ENCODE measurements at regions not wholly inside any gene's neighbourhood (a gene's known extent, or its start where the extent isn't known, plus 50 kb on each side); places are given as distances from the start of the nearest gene placed in this dataset.

GRCh38 chr10:63760708-63761047 is 239.5 kb downstream of the REEP3 start:
- DNase-seq (no peak), ATAC-seq (no peak)
- Mint-ChIP-seq H3K27me3 (peaks cover 32% of the 10 kb centered on the region), H3K27ac (no peak overlapping the region), H3K9me3 (ENCODE audit: low read depth) (no peaks in the 10 kb centered on the region), H3K36me3 (no peaks in the 10 kb centered on the region), H3K4me3 (no peak overlapping the region), H3K4me1 (no peaks in the 10 kb centered on the region)
- CTCF ChIA-PET: no interaction called here

- Mint-ChIP-seq H3K9me3 (ENCODE audit: low read depth) (no peaks in the 10 kb centered on the region), H3K36me3 (no peaks in the 10 kb centered on the region), H3K4me1 (no peaks in the 10 kb centered on the region), H3K4me3 (no peak overlapping the region), H3K27ac (no peak overlapping the region), H3K27me3 (peaks cover 32% of the 10 kb centered on the region)
- no peak for ATAC-seq
- DNase-seq: no peak
- CTCF ChIA-PET: no interaction called here
These were observed 240.0 kb downstream of the REEP3 start for GRCh38 chr10:63761243-63761642.

GRCh38 chr10:63763744-63764143 is 242.5 kb downstream of the REEP3 start:
- H3K27me3 Mint-ChIP-seq: peaks cover 33% of the 10 kb centered on the region
- peaks cover 4% of the 10 kb centered on the region for H3K4me1 Mint-ChIP-seq
- CTCF ChIA-PET: no interaction called here
- no peak for ATAC-seq
- H3K4me3 Mint-ChIP-seq: no peak overlapping the region
- no peak for DNase-seq
- no peak overlapping the region for H3K27ac Mint-ChIP-seq
- H3K36me3 Mint-ChIP-seq: no peaks in the 10 kb centered on the region
- H3K9me3 Mint-ChIP-seq (ENCODE audit: low read depth): no peaks in the 10 kb centered on the region

- ATAC-seq: no peak
- peaks cover 4% of the 10 kb centered on the region for H3K4me1 Mint-ChIP-seq
- no peaks in the 10 kb centered on the region for H3K9me3 Mint-ChIP-seq (ENCODE audit: low read depth)
- CTCF ChIA-PET: interaction anchor here (0.6 to 1.3 kb wide), 2 partner anchors 10 to 598 kb away, joined by 3 read pairs; no protein-coding TSS in a partner anchor
- no peaks in the 10 kb centered on the region for H3K36me3 Mint-ChIP-seq
- H3K27me3 Mint-ChIP-seq: peaks cover 23% of the 10 kb centered on the region
- no peak overlapping the region for H3K4me3 Mint-ChIP-seq
- no peak for DNase-seq
- no peak overlapping the region for H3K27ac Mint-ChIP-seq
These were observed 243.9 kb downstream of the REEP3 start for GRCh38 chr10:63765126-63765525.

- Mint-ChIP-seq H3K4me1 (peaks cover 4% of the 10 kb centered on the region), H3K27me3 (peaks cover 10% of the 10 kb centered on the region), H3K27ac (no peak overlapping the region), H3K9me3 (ENCODE audit: low read depth) (no peaks in the 10 kb centered on the region), H3K4me3 (no peak overlapping the region), H3K36me3 (no peaks in the 10 kb centered on the region)
- ATAC-seq (no peak), DNase-seq (no peak)
- CTCF ChIA-PET: interaction anchor here (1.2 to 1.4 kb wide), 2 partner anchors 9 to 17 kb away, joined by 3 read pairs; no protein-coding TSS in a partner anchor
These were observed 245.5 kb downstream of the REEP3 start for GRCh38 chr10:63766745-63767137.

- H3K9me3 Mint-ChIP-seq (ENCODE audit: low read depth): no peaks in the 10 kb centered on the region
- no peak overlapping the region for H3K27ac Mint-ChIP-seq
- DNase-seq (no peak), ATAC-seq (no peak)
- H3K27me3 Mint-ChIP-seq: peaks cover 6% of the 10 kb centered on the region
- no peak overlapping the region for H3K4me3 Mint-ChIP-seq
- CTCF ChIA-PET: interaction anchor here (0.8 to 1.4 kb wide), 3 partner anchors 9 to 682 kb away, joined by 3 read pairs; no protein-coding TSS in a partner anchor
- H3K36me3 Mint-ChIP-seq: no peaks in the 10 kb centered on the region
- H3K4me1 Mint-ChIP-seq: peaks cover 4% of the 10 kb centered on the region
These were observed 246.1 kb downstream of the REEP3 start for GRCh38 chr10:63767138-63767801.

GRCh38 chr10:63769367-63769766 is 248.2 kb downstream of the REEP3 start:
- CTCF ChIA-PET: no interaction called here
- Mint-ChIP-seq H3K27me3 (peaks cover 12% of the 10 kb centered on the region), H3K27ac (no peak overlapping the region), H3K4me3 (no peak overlapping the region), H3K36me3 (no peaks in the 10 kb centered on the region), H3K9me3 (ENCODE audit: low read depth) (no peaks in the 10 kb centered on the region), H3K4me1 (peaks cover 4% of the 10 kb centered on the region)
- ATAC-seq (no peak), DNase-seq (no peak)

- peaks cover 4% of the 10 kb centered on the region for H3K4me1 Mint-ChIP-seq
- peaks cover 12% of the 10 kb centered on the region for H3K27me3 Mint-ChIP-seq
- DNase-seq (no peak), ATAC-seq (no peak)
- CTCF ChIA-PET: no interaction called here
- H3K4me3 Mint-ChIP-seq: no peak overlapping the region
- no peaks in the 10 kb centered on the region for H3K36me3 Mint-ChIP-seq
- H3K27ac Mint-ChIP-seq: no peak overlapping the region
- H3K9me3 Mint-ChIP-seq (ENCODE audit: low read depth): no peaks in the 10 kb centered on the region
These were observed 249.3 kb downstream of the REEP3 start for GRCh38 chr10:63770523-63770922.

GRCh38 chr10:63772491-63772890 is 251.3 kb downstream of the REEP3 start:
- Mint-ChIP-seq H3K4me3 (no peak overlapping the region), H3K9me3 (ENCODE audit: low read depth) (no peaks in the 10 kb centered on the region), H3K27ac (no peak overlapping the region), H3K27me3 (peaks cover 24% of the 10 kb centered on the region), H3K36me3 (no peaks in the 10 kb centered on the region), H3K4me1 (peaks cover 4% of the 10 kb centered on the region)
- CTCF ChIA-PET: no interaction called here
- DNase-seq: no peak
- no peak for ATAC-seq

- DNase-seq (no peak), ATAC-seq (no peak)
- no peaks in the 10 kb centered on the region for H3K36me3 Mint-ChIP-seq
- no peak overlapping the region for H3K4me3 Mint-ChIP-seq
- peaks cover 24% of the 10 kb centered on the region for H3K27me3 Mint-ChIP-seq
- H3K27ac Mint-ChIP-seq: no peak overlapping the region
- CTCF ChIA-PET: no interaction called here
- no peaks in the 10 kb centered on the region for H3K4me1 Mint-ChIP-seq
- H3K9me3 Mint-ChIP-seq (ENCODE audit: low read depth): no peaks in the 10 kb centered on the region
These were observed 251.9 kb downstream of the REEP3 start for GRCh38 chr10:63773106-63773505.

- no peaks in the 10 kb centered on the region for H3K36me3 Mint-ChIP-seq
- H3K27me3 Mint-ChIP-seq: peaks cover 21% of the 10 kb centered on the region
- ATAC-seq: no peak
- no peak overlapping the region for H3K27ac Mint-ChIP-seq
- CTCF ChIA-PET: no interaction called here
- H3K4me1 Mint-ChIP-seq: no peaks in the 10 kb centered on the region
- no peak overlapping the region for H3K4me3 Mint-ChIP-seq
- DNase-seq: no peak
- no peaks in the 10 kb centered on the region for H3K9me3 Mint-ChIP-seq (ENCODE audit: low read depth)
These were observed 252.8 kb downstream of the REEP3 start for GRCh38 chr10:63773962-63774361.

GRCh38 chr10:63780101-63780500 is 258.9 kb downstream of the REEP3 start:
- Mint-ChIP-seq H3K4me3 (no peak overlapping the region), H3K36me3 (no peaks in the 10 kb centered on the region), H3K27ac (no peak overlapping the region), H3K4me1 (no peaks in the 10 kb centered on the region), H3K9me3 (ENCODE audit: low read depth) (no peaks in the 10 kb centered on the region), H3K27me3 (peaks cover 19% of the 10 kb centered on the region)
- no peak for DNase-seq
- CTCF ChIA-PET: no interaction called here
- ATAC-seq: no peak

GRCh38 chr10:63781226-63781625 is 260.0 kb downstream of the REEP3 start:
- ATAC-seq: no peak
- Mint-ChIP-seq H3K9me3 (ENCODE audit: low read depth) (no peaks in the 10 kb centered on the region), H3K27me3 (peaks cover 16% of the 10 kb centered on the region), H3K36me3 (no peaks in the 10 kb centered on the region), H3K4me3 (no peak overlapping the region), H3K27ac (no peak overlapping the region), H3K4me1 (no peaks in the 10 kb centered on the region)
- CTCF ChIA-PET: no interaction called here
- no peak for DNase-seq

- Mint-ChIP-seq H3K27me3 (peaks cover 12% of the 10 kb centered on the region), H3K36me3 (no peaks in the 10 kb centered on the region), H3K27ac (no peak overlapping the region), H3K4me1 (no peaks in the 10 kb centered on the region), H3K4me3 (no peak overlapping the region), H3K9me3 (ENCODE audit: low read depth) (no peaks in the 10 kb centered on the region)
- CTCF ChIA-PET: interaction anchor here (1.4 kb wide), 1 partner anchor 16 kb away, joined by 3 read pairs; no protein-coding TSS in a partner anchor
- no peak for DNase-seq
- ATAC-seq: no peak
These were observed 262.7 kb downstream of the REEP3 start for GRCh38 chr10:63783882-63784281.

All from activated CD8-positive, alpha-beta memory T cell treated with anti-CD3 and anti-CD28 coated beads, Interleukin-2, amount 10 ng/mL, durations not matched to agents 7 days and 5 days (primary cell).